Mucosa of descending colon (tissue), 3 donors: ENCODE measurements at regions not wholly inside any gene's neighbourhood (a gene's known extent, or its start where the extent isn't known, plus 50 kb on each side); places are given as distances from the start of the nearest gene placed in this dataset.

Source experiments
- ATAC-seq: fragments of 200-7000 bp; cut with Tn5 transposase; one replicate; pipeline ENCODE4 v1.9.1; 2020; ENCODE audit warnings: mild to moderate bottlenecking, moderate library complexity
- DNase-seq, 3 donors: peaks; one replicate each; pipeline ENCODE4 v3.0.0-alpha.2; 2020
- H3K36me3 ChIP-seq: fragments of 200-600 bp; one replicate; pipeline ENCODE4 v1.8.0; 2021; ENCODE audit warnings: low read depth, mild to moderate bottlenecking
- H3K4me1 ChIP-seq: fragments of 200-600 bp; one replicate; pipeline ENCODE4 v1.8.0; 2021; ENCODE audit warnings: low read depth, mild to moderate bottlenecking
- H3K4me3 ChIP-seq: fragments of 200-600 bp; one replicate; pipeline ENCODE4 v1.8.0; 2021; ENCODE audit warnings: mild to moderate bottlenecking
- H3K9me3 ChIP-seq: fragments of 200-600 bp; one replicate; pipeline ENCODE4 v1.8.0; 2021; ENCODE audit warnings: mild to moderate bottlenecking
- CTCF ChIP-seq: fragments of 200-600 bp; IDR thresholded peaks from one replicate; pipeline ENCODE4 v1.8.0; 2022; ENCODE audit warnings: antibody characterized with exemption, mild to moderate bottlenecking
- intact Hi-C, 2 donors: fragments of 100-400 bp; cut with DNase I in 1 of 2; cut with micrococcal nuclease in 1 of 2; formaldehyde crosslinking; loops; one replicate each; pipeline versions ENCODE4 v1.11.0 to v1.11.1; 2022; cut with DNase I, micrococcal nuclease
- donor health status: DM: no; HTN: no; CAD: no; lungs with moderate emphysema.
- donor health status: DM: no; HTN: no; CAD: no.
- donor health status: DM: no; HTN: yes; CAD: no.

DNA sequence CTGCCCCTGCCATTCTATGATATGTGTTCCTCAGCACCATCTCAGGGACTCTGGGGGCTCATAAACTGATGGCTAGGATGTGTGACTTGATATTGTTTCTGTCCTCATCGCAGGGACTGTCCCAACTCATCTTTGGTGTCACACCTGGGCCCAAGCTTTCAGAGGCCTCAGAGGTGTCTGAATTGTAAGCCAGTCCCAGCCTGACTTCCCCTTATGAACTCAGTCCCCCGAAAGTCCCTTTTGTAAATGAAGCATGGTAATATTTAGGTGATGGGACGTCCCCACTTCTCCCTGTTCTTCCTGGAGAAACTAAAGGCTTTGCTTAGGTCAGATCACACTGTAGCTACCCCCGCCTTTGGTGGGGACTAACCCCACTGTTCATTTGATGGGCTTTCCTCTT lies 142.4 kb upstream of the TLE3 start:
- ATAC-seq, result peak; percentile 43
- no peak for TF ChIP-seq CTCF

GRCh38 chr15:70238917-70239316 lies 141.2 kb upstream of the TLE3 start:
- Histone ChIP-seq H3K9me3 (no peaks in the 10 kb centered on the region), H3K4me3 (no peak overlapping the region), H3K4me1 (no peaks in the 10 kb centered on the region), H3K36me3 (no peaks in the 10 kb centered on the region)
- intact Hi-C loops, result no loop called here
- no peak for DNase-seq
- no peak for ATAC-seq
- no peak for TF ChIP-seq CTCF

More for the DNA sequence above, 142.4 kb upstream of the TLE3 start:
- Histone ChIP-seq H3K4me3 (no peak overlapping the region), H3K4me1 (no peaks in the 10 kb centered on the region), H3K9me3 (no peaks in the 10 kb centered on the region), H3K36me3 (no peaks in the 10 kb centered on the region)
- DNase-seq, result no peak
- intact Hi-C loops, result no loop called here

DNA sequence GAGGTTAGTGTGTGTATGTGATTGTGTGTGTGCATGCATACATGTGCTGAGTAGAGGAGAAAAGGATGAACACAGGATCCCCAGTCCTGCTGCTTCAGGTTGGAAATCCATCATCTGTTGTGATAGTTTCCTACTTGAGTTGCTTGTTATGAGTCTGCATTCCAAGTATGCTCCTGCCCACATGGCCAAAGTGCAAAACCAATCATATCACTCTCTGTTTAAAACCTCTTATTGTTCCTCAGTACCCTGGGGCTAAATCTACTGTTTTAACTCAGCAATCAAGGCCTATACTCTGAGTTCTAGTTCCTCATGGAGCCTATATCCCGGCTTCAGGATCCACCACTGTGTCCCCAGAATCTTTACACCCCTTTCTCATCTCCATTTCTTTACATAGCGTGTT lies 139.9 kb upstream of the TLE3 start:
- Histone ChIP-seq H3K4me3 (no peak overlapping the region), H3K36me3 (no peaks in the 10 kb centered on the region), H3K4me1 (no peaks in the 10 kb centered on the region), H3K9me3 (no peaks in the 10 kb centered on the region)
- intact Hi-C loops, result no loop called here
- TF ChIP-seq CTCF, result no peak
- ATAC-seq (no peak), DNase-seq (no peak)

DNA sequence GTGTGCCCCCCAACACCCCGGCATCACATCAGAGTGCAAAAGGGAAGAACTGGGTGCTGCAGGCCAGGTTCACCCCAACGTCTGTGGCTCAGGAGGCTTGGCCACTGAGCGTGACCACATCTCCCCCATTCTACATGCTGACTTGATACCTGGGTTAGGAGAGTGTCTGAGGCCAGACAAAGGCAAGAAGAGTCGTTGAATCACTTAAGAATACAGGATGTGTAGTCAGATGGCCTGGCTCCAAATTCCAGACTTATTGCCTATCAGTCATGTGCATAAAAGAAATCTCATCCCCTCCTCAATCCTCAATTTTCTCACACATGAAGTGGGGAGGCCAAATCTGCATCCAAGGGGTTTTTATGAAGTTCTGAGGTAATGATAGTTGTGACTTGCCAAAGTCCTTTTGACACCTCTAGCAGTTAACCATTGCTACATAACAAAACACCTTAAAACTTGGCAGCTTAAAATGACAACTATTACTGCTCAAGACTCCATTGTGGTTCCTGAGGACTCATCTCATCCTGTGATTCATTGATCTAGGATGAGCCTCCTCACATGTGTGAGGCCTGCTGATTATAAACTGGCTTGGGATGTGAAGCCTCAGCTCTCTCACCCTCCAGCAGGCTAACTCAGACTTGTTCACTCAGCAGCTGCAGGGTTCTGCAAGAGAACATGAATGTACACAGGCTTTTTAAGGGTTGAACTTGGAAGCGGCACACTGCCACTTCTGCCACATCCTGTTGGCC lies 138.8 kb upstream of the TLE3 start:
- no peak for ATAC-seq
- no peaks in the 10 kb centered on the region for H3K36me3 ChIP-seq
- no peak for TF ChIP-seq CTCF
- no peak for DNase-seq
- H3K4me3 ChIP-seq, result no peak overlapping the region
- intact Hi-C loops, result no loop called here
- H3K9me3 ChIP-seq, result peaks cover 7% of the 10 kb centered on the region
- H3K4me1 ChIP-seq, result no peaks in the 10 kb centered on the region

DNA sequence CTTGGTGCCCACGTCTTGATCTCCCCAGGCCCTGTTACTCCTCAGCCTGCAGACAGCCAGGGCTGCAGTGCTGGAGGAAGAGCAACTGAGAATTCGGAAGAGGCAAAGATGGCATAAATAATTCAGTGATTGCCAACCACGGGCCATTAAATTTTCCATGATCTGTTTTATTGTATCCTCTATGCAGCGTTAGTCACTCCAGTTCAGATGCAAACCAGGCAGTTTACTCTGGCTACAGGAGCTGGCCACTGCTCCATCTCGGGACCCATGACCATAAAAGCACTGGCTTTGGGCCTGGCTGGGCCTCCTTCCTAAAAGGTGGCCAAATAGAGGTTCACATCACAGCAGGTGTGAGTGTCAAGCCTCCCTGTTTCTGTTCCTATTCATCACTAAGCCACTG lies 137.6 kb upstream of the TLE3 start:
- Histone ChIP-seq H3K36me3 (no peaks in the 10 kb centered on the region), H3K9me3 (peaks cover 13% of the 10 kb centered on the region), H3K4me3 (no peak overlapping the region), H3K4me1 (no peaks in the 10 kb centered on the region)
- intact Hi-C loops, result no loop called here
- no peak for TF ChIP-seq CTCF
- DNase-seq, result no peak
- no peak for ATAC-seq
